Germinal center (tissue), 1 donor: ENCODE measurements at regions not wholly inside any gene's neighbourhood (a gene's known extent, or its start where the extent isn't known, plus 50 kb on each side); places are given as distances from the start of the nearest gene placed in this dataset.

ENCODE experiments used
- DNase-seq: peaks from one replicate; pipeline ENCODE4 v3.0.0; 2012; ENCODE audit warnings: mixed read lengths, low spot score

- no peak for DNase-seq
These were observed 450.6 kb upstream of the HS3ST5 start for GRCh38 chr6:114793428-114793827.

DNA sequence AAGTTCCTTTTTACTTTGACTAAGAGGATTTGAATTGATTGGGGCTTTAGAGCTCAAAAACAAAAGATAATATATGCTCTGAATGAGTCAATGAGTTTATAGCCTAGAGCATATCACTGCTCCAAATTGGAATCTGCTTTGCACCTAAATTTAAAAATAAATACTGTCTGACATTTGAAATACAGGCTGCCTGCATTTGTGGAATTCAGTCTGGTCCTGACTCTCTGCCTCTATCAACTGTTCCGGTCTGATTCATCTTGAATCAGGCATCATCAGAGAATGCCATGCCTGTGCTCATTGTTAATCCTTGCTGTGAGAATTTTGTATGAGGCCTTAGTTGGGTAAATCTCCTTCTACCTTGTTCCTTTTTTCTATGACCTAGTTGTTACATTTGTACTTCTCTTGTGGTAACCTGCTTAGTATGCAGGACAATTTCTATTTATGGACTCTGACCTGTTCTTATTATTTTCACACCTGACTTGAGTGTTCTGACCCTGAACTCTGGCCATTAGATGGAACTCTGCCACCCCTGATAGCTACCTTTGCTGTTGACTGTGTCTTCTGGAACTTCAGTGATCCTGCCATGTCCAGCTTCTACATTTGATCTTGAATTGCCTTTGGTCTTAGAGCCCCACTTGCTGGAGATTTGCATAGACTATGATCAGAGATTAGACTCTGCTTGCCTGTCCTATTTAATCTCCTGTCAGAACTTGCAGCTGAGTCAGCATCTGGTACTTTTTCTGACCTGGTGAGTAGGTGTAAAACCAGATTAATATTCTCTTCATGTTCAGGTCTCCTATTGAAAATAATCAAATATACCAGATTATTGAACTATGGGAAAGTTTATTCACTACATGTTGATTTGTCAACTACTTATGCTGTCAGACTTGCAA, 442.7 kb upstream of the HS3ST5 start:
- no peak for DNase-seq

- no peak for DNase-seq
These were observed 441.0 kb upstream of the HS3ST5 start for GRCh38 chr6:114783783-114784182.

- no peak for DNase-seq
These were observed 440.3 kb upstream of the HS3ST5 start for GRCh38 chr6:114783083-114783482.

- no peak for DNase-seq
These were observed 422.0 kb upstream of the HS3ST5 start for GRCh38 chr6:114764866-114765265.

GRCh38 chr6:114762145-114762544, 419.3 kb upstream of the HS3ST5 start:
- DNase-seq, result no peak

DNA sequence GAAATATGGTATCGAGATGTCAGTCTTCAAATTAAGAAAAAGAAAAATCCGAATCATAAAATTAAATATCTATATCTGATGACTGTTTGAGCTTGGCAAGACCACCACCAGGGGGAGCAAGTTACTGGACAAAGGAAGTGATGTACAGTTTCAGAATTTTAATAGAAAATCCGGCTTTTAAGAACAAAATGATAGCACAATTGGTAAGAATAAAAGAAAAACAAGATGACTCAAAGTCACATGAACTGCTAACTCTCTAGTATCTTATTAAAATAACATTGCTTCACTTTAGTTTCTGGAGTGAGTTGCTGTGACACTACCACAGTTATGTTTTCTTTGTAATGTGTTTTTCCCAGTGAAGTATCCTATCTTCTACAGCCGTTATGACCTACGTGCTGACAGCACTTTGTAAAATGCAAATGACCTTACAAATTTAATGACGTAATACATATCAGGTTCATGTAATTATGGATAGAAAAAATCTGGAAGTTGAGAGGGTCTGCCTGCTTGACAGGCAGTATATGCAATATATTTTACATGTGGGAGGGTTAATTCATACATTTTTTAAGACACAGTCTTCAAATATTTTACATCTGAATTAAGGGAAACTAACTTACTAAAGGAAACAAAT, 405.3 kb upstream of the HS3ST5 start:
- no peak for DNase-seq

- no peak for DNase-seq
These were observed 397.7 kb upstream of the HS3ST5 start for GRCh38 chr6:114740547-114740946.

- DNase-seq, result no peak
These were observed 396.8 kb upstream of the HS3ST5 start for GRCh38 chr6:114739656-114740055.

DNA sequence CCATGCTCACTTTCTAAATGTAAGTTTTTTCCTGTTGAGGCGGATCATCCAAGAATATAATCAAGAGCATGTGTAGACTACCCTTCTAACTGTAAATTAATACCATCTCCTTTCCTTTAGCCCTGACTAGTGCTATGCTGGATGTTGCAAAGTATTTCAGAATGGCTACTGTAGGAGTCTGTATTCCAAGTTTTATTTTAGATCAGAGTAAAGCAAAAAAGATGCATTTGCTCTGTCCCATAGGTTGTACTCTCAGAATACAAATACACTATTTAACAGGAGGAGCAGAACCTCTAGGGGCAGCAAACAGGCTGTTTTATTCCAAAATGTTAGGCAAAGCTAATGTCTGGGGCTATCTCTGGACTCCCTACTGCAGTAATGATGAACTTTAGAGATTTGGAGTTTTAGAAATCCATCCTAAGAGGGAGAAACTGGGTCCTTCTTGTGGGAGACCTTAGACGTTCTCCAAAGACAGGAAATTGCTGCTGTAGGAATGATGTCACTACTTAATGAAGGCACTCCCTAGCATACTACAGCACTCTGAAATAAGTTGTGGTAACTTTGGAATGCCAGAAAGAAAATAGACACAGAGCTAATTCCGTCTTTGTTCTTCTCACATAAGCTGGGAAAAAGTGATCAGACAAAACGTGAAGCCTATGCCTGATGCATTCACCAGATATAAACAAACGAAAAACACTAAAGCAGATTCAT, 392.4 kb upstream of the HS3ST5 start:
- DNase-seq, result no peak

DNA sequence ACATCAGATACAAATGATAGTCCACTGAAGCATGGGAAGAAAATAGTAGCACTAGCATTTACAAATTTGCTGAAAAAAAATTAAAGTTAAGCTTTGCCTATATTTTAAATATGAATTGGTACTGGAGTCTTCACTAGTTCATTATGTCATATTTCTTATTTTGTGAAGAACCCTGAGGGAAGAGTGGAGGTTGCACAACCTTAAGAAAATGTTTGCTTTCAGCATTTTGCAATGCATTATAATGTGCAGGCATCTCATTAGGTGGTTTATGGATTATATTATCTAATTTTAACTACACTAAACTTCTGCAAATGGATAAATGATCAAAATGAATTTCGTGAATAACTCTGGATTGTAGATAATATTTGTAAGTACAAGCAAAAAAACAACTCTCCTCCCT, 390.8 kb upstream of the HS3ST5 start:
- DNase-seq, result no peak

DNA sequence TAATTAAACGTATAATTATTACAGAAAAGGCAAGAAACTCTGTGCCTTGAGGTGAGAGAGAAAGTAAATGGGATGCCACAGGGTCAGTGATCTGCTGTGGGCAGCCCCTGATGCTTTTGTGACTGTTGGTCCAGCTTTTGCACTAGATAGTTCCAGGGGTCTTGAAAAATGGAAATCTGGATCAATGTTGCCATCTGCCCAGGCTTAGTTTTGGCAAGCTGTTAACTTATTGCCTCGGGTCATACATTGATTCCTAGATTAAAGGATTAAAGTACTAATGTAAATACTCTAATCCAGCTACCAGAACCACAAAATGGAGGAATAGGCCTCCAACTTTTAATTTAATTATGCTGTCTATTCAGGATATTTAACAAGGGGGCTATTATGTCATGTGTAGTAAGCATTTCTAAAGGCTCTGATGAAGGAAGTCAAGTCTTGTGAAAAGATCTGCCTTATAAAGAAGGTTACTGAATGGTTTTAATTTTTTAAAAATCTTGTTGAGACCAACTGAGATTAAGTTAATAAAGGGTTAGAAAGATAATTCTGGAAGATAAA, 376.0 kb upstream of the HS3ST5 start:
- no peak for DNase-seq

GRCh38 chr6:114718186-114718585, 375.4 kb upstream of the HS3ST5 start:
- DNase-seq, result no peak

- no peak for DNase-seq
These were observed 372.1 kb upstream of the HS3ST5 start for GRCh38 chr6:114714836-114715507.

GRCh38 chr6:114713690-114714089, 370.9 kb upstream of the HS3ST5 start:
- DNase-seq, result no peak

GRCh38 chr6:114712129-114712662, 369.4 kb upstream of the HS3ST5 start:
- no peak for DNase-seq

DNA sequence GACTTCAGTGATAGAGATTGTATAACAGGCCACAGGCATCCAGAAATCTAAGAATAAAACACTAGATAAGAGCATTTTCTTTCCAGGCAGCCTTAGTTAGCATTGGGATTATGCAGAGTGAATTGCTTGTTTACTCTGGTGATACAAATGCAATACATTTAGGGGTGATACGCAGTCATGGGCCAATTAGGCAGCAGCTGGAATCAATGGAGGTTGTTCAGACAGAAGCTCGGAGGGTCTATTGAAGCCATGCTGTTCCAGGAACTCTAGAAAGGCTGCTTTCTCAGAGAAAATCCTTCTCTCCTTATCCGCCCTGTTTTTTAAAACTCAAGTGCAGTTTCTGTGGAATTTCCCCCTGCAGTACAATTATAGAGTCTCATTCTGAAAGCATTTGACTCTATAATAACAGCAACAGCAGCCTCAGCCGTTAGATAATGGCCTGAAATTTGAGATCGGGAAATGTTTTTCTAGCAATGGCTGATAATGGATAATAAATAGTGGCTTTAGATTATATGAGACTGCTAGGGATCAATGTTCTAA, 364.3 kb upstream of the HS3ST5 start:
- no peak for DNase-seq

GRCh38 chr6:114690625-114691024, 347.8 kb upstream of the HS3ST5 start:
- DNase-seq, result no peak

DNA sequence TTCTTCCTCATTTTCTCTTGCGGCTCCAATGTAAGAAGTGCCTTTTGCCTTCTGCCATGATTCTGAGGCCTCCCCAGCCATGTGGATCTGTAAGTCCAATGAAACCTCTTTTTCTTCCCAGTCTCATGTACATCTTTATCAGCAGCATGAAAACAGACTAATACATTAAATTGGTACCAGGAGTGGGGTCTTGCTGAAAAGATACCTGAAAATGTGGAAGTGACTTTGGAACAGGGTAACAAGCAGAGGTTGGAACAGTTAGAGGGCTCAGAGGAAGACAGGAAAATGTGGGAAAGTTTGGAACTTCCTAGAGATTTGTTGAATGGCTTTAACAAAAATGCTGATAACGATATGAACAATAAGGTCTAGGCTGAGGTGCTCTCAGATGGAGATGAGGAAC, 316.7 kb upstream of the HS3ST5 start:
- no peak for DNase-seq

DNA sequence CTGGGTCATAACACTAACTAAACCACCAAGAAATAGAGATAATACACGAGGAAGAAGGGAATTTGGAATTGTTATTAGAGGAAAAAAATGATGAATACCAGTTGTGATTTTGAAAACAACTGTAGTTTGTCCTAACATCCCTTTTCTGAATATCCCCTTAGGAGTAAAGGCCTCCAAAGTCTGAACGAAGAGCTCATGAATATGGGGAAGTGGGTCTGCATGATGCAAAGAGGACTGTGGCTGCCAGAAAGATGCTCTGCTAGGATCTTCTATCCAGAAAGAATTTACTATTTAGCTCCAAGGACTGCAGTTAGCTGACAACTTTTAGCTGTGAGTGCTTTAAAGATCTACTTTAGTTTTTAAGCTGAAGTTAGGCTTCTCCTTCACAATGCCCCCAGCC, 308.8 kb upstream of the HS3ST5 start:
- DNase-seq, result no peak

DNA sequence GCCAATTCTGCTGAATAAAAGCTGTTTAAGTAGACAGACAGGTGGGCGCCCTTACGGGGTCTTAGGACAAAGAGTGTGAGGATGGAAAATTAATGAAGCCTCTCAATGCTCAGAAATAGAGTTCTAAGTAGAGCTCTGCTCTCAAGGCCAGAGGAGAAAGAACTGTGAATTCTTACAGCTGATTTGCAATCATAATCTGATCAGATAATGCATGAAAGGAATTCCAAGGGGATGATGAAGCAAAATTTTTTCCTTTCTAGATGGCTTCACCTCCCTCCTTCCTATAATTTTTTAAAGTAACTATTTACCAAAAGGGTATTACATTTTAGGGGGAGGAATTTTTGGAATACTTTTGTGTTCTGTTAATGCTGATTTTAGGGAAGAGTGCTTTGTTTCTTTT, 308.1 kb upstream of the HS3ST5 start:
- DNase-seq, result no peak

GRCh38 chr6:114649298-114649697, 306.5 kb upstream of the HS3ST5 start:
- no peak for DNase-seq
